ENCODE measurements at regions not wholly inside any gene's neighbourhood (a gene's known extent, or its start where the extent isn't known, plus 50 kb on each side); places are given as distances from the start of the nearest gene placed in this dataset.

DNA sequence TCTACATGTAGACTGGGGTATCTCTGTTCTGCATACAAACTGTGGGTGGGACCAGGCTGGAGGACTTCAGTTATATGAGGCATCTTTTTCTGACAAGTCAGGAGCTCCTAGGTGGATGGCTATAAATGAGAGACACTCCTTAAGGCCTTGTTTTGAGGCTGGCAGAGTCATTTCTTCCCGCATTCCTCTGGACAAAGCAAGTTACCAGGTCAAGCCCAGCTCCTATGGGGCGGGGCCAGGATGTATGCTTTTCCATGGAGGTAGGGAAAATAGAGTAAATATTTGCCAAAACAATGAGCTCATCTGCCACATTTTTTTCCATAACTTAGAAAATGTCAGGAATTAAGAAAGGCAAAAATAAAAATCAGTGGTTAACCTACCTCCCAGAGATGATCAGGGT is 283.4 kb downstream of the GPR37 start:
- no peak for FAIRE-seq
- TF ChIP-seq POU2F2 (IDR thresholded peaks at IDR 0.05; ENCODE audit: low read depth, low read length) (no peak), TAF1 (IDR thresholded peaks at IDR 0.05; ENCODE audit: low read depth, low read length) (no peak), PAX5 (IDR thresholded peaks at IDR 0.05; ENCODE audit: insufficient read depth, low read length, severe bottlenecking) (no peak), POLR2AphosphoS5 (IDR thresholded peaks at IDR 0.05; ENCODE audit: low read depth, low read length) (no peak), SPI1 (IDR thresholded peaks at IDR 0.05; ENCODE audit: low read depth, low read length) (no peak), POLR2A (IDR thresholded peaks at IDR 0.05; ENCODE audit: low read depth, low read length) (no peak)
- DNase-seq (ENCODE audit: insufficient read length, low spot score), result no peak

DNA sequence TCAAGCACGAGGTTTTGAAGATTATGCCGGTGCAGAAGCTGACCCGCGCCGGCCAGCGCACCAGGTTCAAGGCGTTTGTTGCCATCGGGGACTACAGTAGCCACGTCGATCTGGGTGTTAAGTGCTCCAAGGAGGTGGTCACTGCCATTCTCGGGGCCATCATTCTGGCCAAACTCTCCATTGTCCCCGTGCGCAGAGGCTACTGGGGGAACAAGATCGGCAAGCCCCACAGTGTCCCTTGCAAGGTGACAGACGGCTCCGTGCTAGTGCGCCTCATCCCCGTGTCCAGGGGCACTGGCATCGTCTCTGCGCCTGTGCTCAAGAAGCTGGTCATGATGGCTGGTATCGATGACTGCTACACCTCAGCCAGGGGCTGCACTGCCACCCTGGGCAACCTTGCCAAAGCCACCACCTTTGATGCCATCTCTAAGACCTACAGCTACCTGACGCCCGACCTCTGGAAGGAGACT is 284.7 kb downstream of the GPR37 start:
- FAIRE-seq (no peak), DNase-seq (ENCODE audit: insufficient read length, low spot score) (no peak)
- TF ChIP-seq SPI1 (IDR thresholded peaks at IDR 0.05; ENCODE audit: low read depth, low read length), result no peak
- TF ChIP-seq POLR2AphosphoS5 (IDR thresholded peaks at IDR 0.05; ENCODE audit: low read depth, low read length), result no peak
- TF ChIP-seq POLR2A (IDR thresholded peaks at IDR 0.05; ENCODE audit: low read depth, low read length), result no peak
- no peak for TF ChIP-seq PAX5 (IDR thresholded peaks at IDR 0.05; ENCODE audit: insufficient read depth, low read length, severe bottlenecking)
- no peak for TF ChIP-seq POU2F2 (IDR thresholded peaks at IDR 0.05; ENCODE audit: low read depth, low read length)
- no peak for TF ChIP-seq TAF1 (IDR thresholded peaks at IDR 0.05; ENCODE audit: low read depth, low read length)

DNA sequence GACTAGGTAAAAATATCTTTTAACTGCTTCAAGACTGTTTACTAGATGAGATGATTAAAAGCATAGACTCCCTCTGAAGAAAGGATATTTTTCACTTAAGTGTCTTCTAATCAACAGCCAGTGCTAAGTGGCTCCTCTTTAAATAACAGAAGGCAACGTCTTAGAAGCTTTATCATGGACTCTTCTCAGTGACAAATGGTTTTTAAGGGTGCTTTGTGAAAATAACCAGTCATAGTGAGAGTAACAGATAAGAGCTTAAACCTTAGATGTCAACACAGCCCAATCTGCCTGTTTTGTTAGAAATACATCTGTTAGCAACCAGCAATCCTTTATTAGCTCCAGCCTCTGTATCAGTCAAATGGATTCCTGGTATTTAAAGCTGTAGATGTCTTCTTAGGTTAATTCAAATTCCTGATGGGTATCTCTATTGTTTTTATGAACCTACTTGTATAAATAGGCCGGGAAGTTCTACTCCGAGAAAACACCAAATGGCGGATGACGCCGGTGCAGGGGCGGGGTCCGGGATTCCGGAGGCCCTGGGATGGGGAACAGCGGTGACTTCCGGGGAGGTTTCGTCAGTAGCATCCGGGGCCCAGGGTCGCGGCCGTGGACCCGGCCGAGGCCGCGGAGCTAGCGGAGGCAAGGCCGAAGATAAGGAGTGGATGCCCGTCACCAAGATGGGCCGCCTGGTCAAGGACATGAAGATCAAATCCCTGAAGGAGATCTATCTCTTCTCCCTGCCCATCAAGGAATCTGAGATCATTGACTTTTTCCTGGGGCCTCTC is 285.4 kb downstream of the GPR37 start:
- no peak for FAIRE-seq
- DNase-seq (ENCODE audit: insufficient read length, low spot score), result no peak
- TF ChIP-seq POLR2A (IDR thresholded peaks at IDR 0.05; ENCODE audit: low read depth, low read length) (no peak), TAF1 (IDR thresholded peaks at IDR 0.05; ENCODE audit: low read depth, low read length) (no peak), SPI1 (IDR thresholded peaks at IDR 0.05; ENCODE audit: low read depth, low read length) (no peak), POLR2AphosphoS5 (IDR thresholded peaks at IDR 0.05; ENCODE audit: low read depth, low read length) (no peak), POU2F2 (IDR thresholded peaks at IDR 0.05; ENCODE audit: low read depth, low read length) (no peak), PAX5 (IDR thresholded peaks at IDR 0.05; ENCODE audit: insufficient read depth, low read length, severe bottlenecking) (no peak)

DNA sequence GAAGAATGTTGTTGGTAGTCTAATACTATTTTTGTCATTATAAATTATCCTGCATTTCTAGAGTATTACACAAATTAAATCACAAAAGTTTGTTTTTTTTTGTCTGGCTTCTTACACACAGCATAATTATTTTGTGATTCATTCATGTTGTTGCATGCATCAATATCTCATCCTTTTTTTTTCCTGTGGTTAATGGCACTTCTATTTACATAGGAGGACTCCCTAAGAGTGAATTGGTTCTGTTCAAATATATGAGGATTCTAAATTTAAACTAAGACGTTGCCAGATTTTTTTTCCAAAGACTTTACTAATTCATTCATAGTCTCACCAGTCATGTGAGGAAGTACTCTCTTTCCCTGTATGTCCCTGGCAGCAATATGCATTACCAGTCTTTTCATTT is 303.3 kb downstream of the GPR37 start:
- FAIRE-seq, result no peak
- no peak for DNase-seq (ENCODE audit: insufficient read length, low spot score)
- TF ChIP-seq POU2F2 (IDR thresholded peaks at IDR 0.05; ENCODE audit: low read depth, low read length), result no peak
- no peak for TF ChIP-seq PAX5 (IDR thresholded peaks at IDR 0.05; ENCODE audit: insufficient read depth, low read length, severe bottlenecking)
- TF ChIP-seq POLR2A (IDR thresholded peaks at IDR 0.05; ENCODE audit: low read depth, low read length), result no peak
- TF ChIP-seq TAF1 (IDR thresholded peaks at IDR 0.05; ENCODE audit: low read depth, low read length), result no peak
- no peak for TF ChIP-seq POLR2AphosphoS5 (IDR thresholded peaks at IDR 0.05; ENCODE audit: low read depth, low read length)
- TF ChIP-seq SPI1 (IDR thresholded peaks at IDR 0.05; ENCODE audit: low read depth, low read length), result no peak

DNA sequence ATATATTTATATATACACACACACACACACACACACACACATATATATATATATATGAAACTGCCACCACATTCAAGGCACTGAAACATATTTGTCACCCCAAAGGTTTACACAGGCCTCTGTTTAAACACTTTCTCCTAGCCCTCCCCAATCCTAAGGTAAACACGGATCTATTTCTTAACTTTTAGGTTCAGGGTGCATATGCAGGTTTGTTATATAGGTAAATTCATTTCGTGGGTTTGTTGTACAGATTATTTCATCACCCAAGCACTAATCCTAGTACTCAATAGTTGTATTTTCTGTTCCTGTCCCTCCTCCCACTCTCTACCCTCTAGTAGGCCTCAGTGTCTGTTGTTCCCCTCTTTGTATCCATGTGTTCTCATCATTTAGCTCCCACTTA is 305.0 kb downstream of the GPR37 start:
- DNase-seq (ENCODE audit: insufficient read length, low spot score) (no peak), FAIRE-seq (no peak)
- TF ChIP-seq TAF1 (IDR thresholded peaks at IDR 0.05; ENCODE audit: low read depth, low read length) (no peak), PAX5 (IDR thresholded peaks at IDR 0.05; ENCODE audit: insufficient read depth, low read length, severe bottlenecking) (no peak), SPI1 (IDR thresholded peaks at IDR 0.05; ENCODE audit: low read depth, low read length) (no peak), POU2F2 (IDR thresholded peaks at IDR 0.05; ENCODE audit: low read depth, low read length) (no peak), POLR2AphosphoS5 (IDR thresholded peaks at IDR 0.05; ENCODE audit: low read depth, low read length) (no peak), POLR2A (IDR thresholded peaks at IDR 0.05; ENCODE audit: low read depth, low read length) (no peak)

DNA sequence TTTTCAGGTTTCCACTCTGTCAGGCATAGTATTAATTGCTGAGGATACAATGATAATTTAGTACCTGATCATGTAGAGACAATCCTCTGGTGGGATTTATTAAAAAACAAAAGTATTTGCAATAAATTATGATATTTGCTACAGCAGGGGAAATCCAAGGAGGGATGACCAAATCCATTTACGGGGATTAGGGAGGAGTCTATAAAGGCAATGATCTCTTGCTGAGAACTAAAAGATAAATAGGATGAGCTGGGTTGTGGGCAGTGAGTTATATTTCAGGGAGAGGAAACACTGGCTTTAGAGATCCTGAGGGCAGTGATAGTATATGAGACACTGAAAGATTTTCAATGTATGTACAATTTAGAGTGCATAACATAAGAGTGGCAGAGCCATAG is 305.5 kb downstream of the GPR37 start:
- DNase-seq (ENCODE audit: insufficient read length, low spot score) (no peak), FAIRE-seq (no peak)

DNA sequence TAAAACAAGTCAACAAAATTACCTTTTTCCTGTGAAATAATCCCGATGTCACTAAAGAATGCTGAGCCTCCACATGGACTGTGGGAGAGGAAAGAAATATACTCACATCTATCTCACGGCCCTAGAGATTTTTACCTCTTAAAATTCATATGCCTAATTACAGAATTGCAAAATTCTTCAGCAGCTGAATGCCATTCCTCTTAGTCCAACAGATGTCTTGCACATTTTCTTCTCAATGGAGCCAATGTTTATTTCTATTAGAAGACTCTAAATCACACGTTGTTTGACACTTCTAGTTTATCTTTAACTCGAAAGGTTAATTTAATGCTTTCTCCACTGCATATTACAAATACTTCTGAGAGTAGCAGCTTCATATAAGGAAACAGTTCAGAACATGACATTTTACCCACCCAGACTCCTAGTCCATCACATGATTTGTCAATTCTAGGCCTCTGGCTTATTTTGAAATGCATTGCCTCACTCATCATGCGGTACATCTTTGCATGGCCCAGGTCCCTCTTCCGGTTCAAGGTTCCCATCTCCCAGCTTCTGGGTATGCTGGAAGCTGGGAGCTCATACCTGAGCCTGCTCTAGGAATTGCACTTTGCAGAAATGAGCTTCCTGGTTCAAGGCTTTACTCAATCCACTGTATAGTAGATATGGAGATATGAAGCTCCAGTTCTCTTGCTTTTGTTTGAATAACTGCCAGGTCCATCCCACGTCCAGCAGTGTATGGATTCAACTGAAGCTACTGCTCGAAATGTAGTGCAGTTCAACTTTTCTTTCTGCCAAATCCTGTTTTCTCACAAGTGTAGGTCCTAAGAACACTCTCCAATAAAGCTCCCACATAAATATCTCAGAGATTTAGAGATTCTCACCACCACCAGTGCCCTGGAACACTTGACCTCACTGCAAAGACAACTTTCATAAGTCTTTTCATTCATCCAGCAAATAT is 306.2 kb downstream of the GPR37 start:
- FAIRE-seq, result no peak
- TF ChIP-seq POLR2AphosphoS5 (IDR thresholded peaks at IDR 0.05; ENCODE audit: low read depth, low read length), result no peak
- TF ChIP-seq SPI1 (IDR thresholded peaks at IDR 0.05; ENCODE audit: low read depth, low read length), result no peak
- no peak for TF ChIP-seq POU2F2 (IDR thresholded peaks at IDR 0.05; ENCODE audit: low read depth, low read length)
- no peak for TF ChIP-seq POLR2A (IDR thresholded peaks at IDR 0.05; ENCODE audit: low read depth, low read length)
- no peak for TF ChIP-seq PAX5 (IDR thresholded peaks at IDR 0.05; ENCODE audit: insufficient read depth, low read length, severe bottlenecking)
- no peak for TF ChIP-seq TAF1 (IDR thresholded peaks at IDR 0.05; ENCODE audit: low read depth, low read length)
- DNase-seq (ENCODE audit: insufficient read length, low spot score), result no peak

More for the DNA sequence above, 305.5 kb downstream of the GPR37 start:
- no peak for TF ChIP-seq POU2F2 (IDR thresholded peaks at IDR 0.05; ENCODE audit: low read depth, low read length)
- no peak for TF ChIP-seq POLR2A (IDR thresholded peaks at IDR 0.05; ENCODE audit: low read depth, low read length)
- no peak for TF ChIP-seq SPI1 (IDR thresholded peaks at IDR 0.05; ENCODE audit: low read depth, low read length)
- no peak for TF ChIP-seq TAF1 (IDR thresholded peaks at IDR 0.05; ENCODE audit: low read depth, low read length)
- no peak for TF ChIP-seq PAX5 (IDR thresholded peaks at IDR 0.05; ENCODE audit: insufficient read depth, low read length, severe bottlenecking)
- no peak for TF ChIP-seq POLR2AphosphoS5 (IDR thresholded peaks at IDR 0.05; ENCODE audit: low read depth, low read length)

DNA sequence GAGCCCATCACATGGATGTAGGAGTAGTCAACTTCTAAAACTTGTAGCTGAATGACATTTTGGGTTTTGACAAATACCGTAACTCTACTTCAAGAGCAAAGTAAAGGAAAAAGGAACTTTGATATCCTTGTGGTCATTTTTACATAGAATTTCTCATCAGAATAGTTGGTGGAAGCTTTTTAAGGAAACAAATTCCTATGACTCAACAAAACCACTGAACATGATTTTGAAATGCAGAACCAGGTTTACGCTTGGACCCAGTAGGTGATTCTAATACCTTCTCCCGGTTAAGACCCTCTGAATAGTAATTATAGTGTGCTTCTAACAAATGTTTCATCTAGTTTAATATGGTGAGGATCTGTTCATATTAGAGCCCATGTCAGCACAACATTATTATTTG is 307.8 kb downstream of the GPR37 start:
- DNase-seq (ENCODE audit: insufficient read length, low spot score), result no peak
- TF ChIP-seq SPI1 (IDR thresholded peaks at IDR 0.05; ENCODE audit: low read depth, low read length) (no peak), POLR2A (IDR thresholded peaks at IDR 0.05; ENCODE audit: low read depth, low read length) (no peak), POLR2AphosphoS5 (IDR thresholded peaks at IDR 0.05; ENCODE audit: low read depth, low read length) (no peak), PAX5 (IDR thresholded peaks at IDR 0.05; ENCODE audit: insufficient read depth, low read length, severe bottlenecking) (no peak), POU2F2 (IDR thresholded peaks at IDR 0.05; ENCODE audit: low read depth, low read length) (no peak), TAF1 (IDR thresholded peaks at IDR 0.05; ENCODE audit: low read depth, low read length) (no peak)
- FAIRE-seq, result no peak

DNA sequence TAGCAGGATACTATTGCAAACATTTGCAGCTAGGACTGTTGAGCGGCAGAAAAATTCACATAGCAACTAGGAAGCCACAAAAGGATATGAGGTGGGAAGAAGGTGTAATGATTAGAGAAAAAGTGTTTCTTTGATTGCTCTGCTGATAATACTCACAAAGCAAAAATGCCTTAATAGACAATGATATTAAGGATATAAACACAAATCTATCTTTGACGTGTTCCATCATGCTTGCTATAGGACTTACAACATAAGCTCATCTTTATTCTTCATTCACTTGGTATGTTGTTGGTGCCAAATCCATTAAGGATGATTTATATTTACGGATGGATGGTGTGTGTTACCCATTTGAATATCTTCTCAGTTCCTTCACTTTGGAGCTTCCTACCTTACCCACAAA is 309.3 kb downstream of the GPR37 start:
- FAIRE-seq, result no peak
- TF ChIP-seq PAX5 (IDR thresholded peaks at IDR 0.05; ENCODE audit: insufficient read depth, low read length, severe bottlenecking) (no peak), POLR2A (IDR thresholded peaks at IDR 0.05; ENCODE audit: low read depth, low read length) (no peak), POU2F2 (IDR thresholded peaks at IDR 0.05; ENCODE audit: low read depth, low read length) (no peak), TAF1 (IDR thresholded peaks at IDR 0.05; ENCODE audit: low read depth, low read length) (no peak), POLR2AphosphoS5 (IDR thresholded peaks at IDR 0.05; ENCODE audit: low read depth, low read length) (no peak), SPI1 (IDR thresholded peaks at IDR 0.05; ENCODE audit: low read depth, low read length) (no peak)
- DNase-seq (ENCODE audit: insufficient read length, low spot score), result no peak
